OCI-LY7 (cell line): ENCODE measurements at regions not wholly inside any gene's neighbourhood (a gene's known extent, or its start where the extent isn't known, plus 50 kb on each side); places are given as distances from the start of the nearest gene placed in this dataset.

Source experiments
- BruUV-seq: library from RNA; stranded (reverse); fragments of 400-500 nt; replicated peaks from 2 replicates; lab custom pipeline; 2021; lab: Mats Ljungman, UMichigan
- CTCF ChIA-PET: fragments of 300-600 bp; sonication (Branson Sonifier 250); formaldehyde crosslinking; loops from one replicate; lab custom pipeline; 2022; ENCODE audit warnings: antibody characterized with exemption; ENCODE audit not compliant: unreplicated experiment; lab: Charles Lee
- POLR2A ChIA-PET: fragments of 300-600 bp; sonication (Branson Sonifier 250); formaldehyde crosslinking; loops from one replicate; lab custom pipeline; 2022; ENCODE audit warnings: antibody characterized with exemption; lab: Charles Lee
- DNase-seq: peaks from one replicate; pipeline ENCODE4 v3.0.0-alpha.2; 2015; ENCODE audit warnings: low spot score
- H2AFZ ChIP-seq: fragments of 200-600 bp; sonication (generic), shearing (Covaris generic); 2 replicates; pipeline ENCODE4 v1.6.1; 2014; ENCODE audit warnings: mild to moderate bottlenecking, antibody characterized with exemption, low read length, moderate library complexity
- H3K27ac ChIP-seq: fragments of 200-600 bp; sonication (generic); 2 replicates; pipeline ENCODE4 v1.5.1; 2014; ENCODE audit warnings: mixed run types, low read depth, mild to moderate bottlenecking, moderate library complexity, low read length, inconsistent platforms; ENCODE audit not compliant: poor library complexity, severe bottlenecking
- H3K36me3 ChIP-seq: fragments of 200-600 bp; sonication (generic); 2 replicates; pipeline ENCODE4 v1.6.1; 2014; ENCODE audit warnings: mild to moderate bottlenecking, antibody characterized with exemption, low read length, moderate library complexity, mixed read lengths; ENCODE audit not compliant: insufficient read depth
- H3K4me1 ChIP-seq: fragments of 200-600 bp; sonication (generic); 2 replicates; pipeline ENCODE4 v1.5.1; 2014; ENCODE audit warnings: mild to moderate bottlenecking, low read length; ENCODE audit not compliant: insufficient read depth, poor library complexity, severe bottlenecking
- H3K4me2 ChIP-seq: fragments of 200-600 bp; sonication (generic); 2 replicates; pipeline ENCODE4 v1.6.1; 2014; ENCODE audit warnings: mild to moderate bottlenecking, low read length
- H3K4me3 ChIP-seq: fragments of 200-600 bp; sonication (generic); 2 replicates; pipeline ENCODE4 v1.5.1; 2014; ENCODE audit warnings: mild to moderate bottlenecking, low read depth, low read length; ENCODE audit not compliant: poor library complexity, severe bottlenecking
- H3K79me2 ChIP-seq: fragments of 200-600 bp; sonication (generic); 2 replicates; pipeline ENCODE4 v1.6.1; 2016; ENCODE audit warnings: low read depth, mild to moderate bottlenecking, low read length, moderate library complexity, mixed read lengths; ENCODE audit not compliant: insufficient read depth
- H3K9me2 ChIP-seq: fragments of 200-600 bp; sonication (generic); 2 replicates; pipeline ENCODE4 v1.6.1; 2016; ENCODE audit warnings: mild to moderate bottlenecking, low read length, mixed read lengths; ENCODE audit not compliant: insufficient read depth
- H3K9me3 ChIP-seq: fragments of 200-600 bp; sonication (generic); 2 replicates; pipeline ENCODE4 v1.6.1; 2014; ENCODE audit warnings: mild to moderate bottlenecking, mixed run types, low read length, mixed read lengths
- H4K20me1 ChIP-seq: fragments of 200-600 bp; sonication (generic); 2 replicates; pipeline ENCODE4 v1.6.1; 2014; ENCODE audit warnings: mild to moderate bottlenecking, antibody characterized with exemption, low read length, moderate library complexity, mixed read lengths; ENCODE audit not compliant: insufficient read depth
- CTCF ChIP-seq: fragments of 200-600 bp; sonication (generic); conservative IDR thresholded peaks from 2 replicates; pipeline ENCODE4 v1.5.1; 2014; ENCODE audit warnings: mild to moderate bottlenecking, antibody characterized with exemption, low read length, moderate library complexity, mixed read lengths
- EZH2phosphoT487 ChIP-seq: fragments of 200-600 bp; sonication (generic); IDR thresholded peaks from 2 replicates; pipeline ENCODE4 v1.6.1; 2018; ENCODE audit warnings: low read depth, borderline replicate concordance, mild to moderate bottlenecking, mixed run types, antibody characterized with exemption, low read length, moderate library complexity, mixed read lengths
- intact Hi-C: fragments of 100-400 bp; cut with micrococcal nuclease; formaldehyde crosslinking; loops from one replicate; pipeline ENCODE4 v1.10.0; 2022; ENCODE audit not compliant: unreplicated experiment

- no peak overlapping the region for H3K4me3 ChIP-seq
These were observed 108.4 kb downstream of the DLEU7 start for GRCh38 chr13:50735071-50735470.

GRCh38 chr13:50740052-50740741 is 103.3 kb downstream of the DLEU7 start:
- Histone ChIP-seq H3K4me3 (no peak overlapping the region), H3K4me1 (no peaks in the 10 kb centered on the region), H2AFZ (no peak overlapping the region), H3K4me2 (no peak overlapping the region), H3K79me2 (no peaks in the 10 kb centered on the region), H3K27ac (no peak overlapping the region), H3K36me3 (no peaks in the 10 kb centered on the region), H3K9me2 (no peaks in the 10 kb centered on the region), H3K9me3 (no peaks in the 10 kb centered on the region), H4K20me1 (no peaks in the 10 kb centered on the region)
- no TSS peak for BruUV-seq
- intact Hi-C loops, result no loop called here
- TF ChIP-seq CTCF, result no peak
- no peak for DNase-seq
- ChIA-PET POLR2A (interaction anchor here (0.8 kb wide), 1 partner anchor 188 kb away, joined by 3 read pairs; no protein-coding TSS in a partner anchor), CTCF (no interaction called here)

More at GRCh38 chr13:50735071-50735470, 108.4 kb downstream of the DLEU7 start:
- ChIA-PET CTCF (no interaction called here), POLR2A (no interaction called here)
- H3K9me3 ChIP-seq, result peaks cover 12% of the 10 kb centered on the region; the same call in 1 of the 2 replicates
- DNase-seq, result no peak
- H3K9me2 ChIP-seq, result no peaks in the 10 kb centered on the region
- H3K27ac ChIP-seq, result no peak overlapping the region
- intact Hi-C loops, result no loop called here
- no peak overlapping the region for H3K4me2 ChIP-seq
- BruUV-seq, result no TSS peak
- H3K79me2 ChIP-seq, result no peaks in the 10 kb centered on the region
- no peak overlapping the region for H2AFZ ChIP-seq
- TF ChIP-seq CTCF, result no peak
- no peak for TF ChIP-seq EZH2phosphoT487
- H3K36me3 ChIP-seq, result no peaks in the 10 kb centered on the region; the same call in 1 of the 2 replicates
- H4K20me1 ChIP-seq, result no peaks in the 10 kb centered on the region
- H3K4me1 ChIP-seq, result no peaks in the 10 kb centered on the region

GRCh38 chr13:50742353-50742752 is 101.1 kb downstream of the DLEU7 start:
- Histone ChIP-seq H3K4me3 (no peak overlapping the region), H2AFZ (no peak overlapping the region)

More at GRCh38 chr13:50742353-50742752, 101.1 kb downstream of the DLEU7 start:
- ChIA-PET POLR2A (no interaction called here), CTCF (no interaction called here)
- DNase-seq, result no peak
- Histone ChIP-seq H3K9me3 (no peaks in the 10 kb centered on the region), H3K27ac (no peak overlapping the region), H3K4me2 (no peak overlapping the region), H3K4me1 (no peaks in the 10 kb centered on the region), H3K79me2 (no peaks in the 10 kb centered on the region), H4K20me1 (no peaks in the 10 kb centered on the region), H3K36me3 (no peaks in the 10 kb centered on the region), H3K9me2 (no peaks in the 10 kb centered on the region)
- BruUV-seq, result no TSS peak
- no peak for TF ChIP-seq EZH2phosphoT487
- TF ChIP-seq CTCF, result no peak
- intact Hi-C loops, result no loop called here
